H1 (cell line): ENCODE measurements at regions not wholly inside any gene's neighbourhood (a gene's known extent, or its start where the extent isn't known, plus 50 kb on each side); places are given as distances from the start of the nearest gene placed in this dataset.

Experiments used
- CTCF ChIA-PET: fragments of 300-600 bp; sonication (Branson Sonifier 250); formaldehyde crosslinking; loops from one replicate; lab custom pipeline; 2021; ENCODE audit not compliant: partially characterized antibody; lab: Charles Lee
- POLR2A ChIA-PET: fragments of 300-600 bp; sonication (Branson Sonifier 250); formaldehyde crosslinking; loops from one replicate; lab custom pipeline; 2021; ENCODE audit warnings: inconsistent platforms; ENCODE audit not compliant: partially characterized antibody; lab: Charles Lee
- DNase-seq, 2 experiments: peaks; one replicate each; pipeline versions ENCODE4 v3.0.0 to v3.0.0-alpha.2; 2010 to 2022; ENCODE audit warnings: low spot score in 2 of 2, low read depth in 1 of 2, mixed read lengths in 1 of 2
- FAIRE-seq: peaks from 2 replicates; lab custom pipeline; 2011; peaks lifted over from hg19 to GRCh38; lab: Jason Lieb, UNC
- H2AFZ ChIP-seq: 2 replicates; pipeline ENCODE4 v1.8.1; 2012; ENCODE audit warnings: low read length, inconsistent platforms
- H2AK5ac ChIP-seq: 2 replicates; pipeline ENCODE4 v1.6.1; 2013; ENCODE audit warnings: low read depth, low read length
- H2BK120ac ChIP-seq: replicated peaks from 2 replicates; pipeline ENCODE3; 2013; ENCODE audit warnings: low read depth, low read length, inconsistent platforms
- H2BK12ac ChIP-seq: 2 replicates; pipeline ENCODE4 v1.6.1; 2013; ENCODE audit warnings: low read depth, low read length
- H2BK15ac ChIP-seq: 2 replicates; pipeline ENCODE4 v1.6.1; 2013; ENCODE audit warnings: low read length
- H2BK20ac ChIP-seq: 2 replicates; pipeline ENCODE4 v1.6.1; 2013; ENCODE audit warnings: low read length
- H2BK5ac ChIP-seq: 2 replicates; pipeline ENCODE4 v1.6.1; 2013; ENCODE audit warnings: low read depth, low read length
- H3K14ac ChIP-seq: 2 replicates; pipeline ENCODE4 v1.6.1; 2013; ENCODE audit warnings: inconsistent platforms; ENCODE audit not compliant: insufficient read length
- H3K18ac ChIP-seq: 2 replicates; pipeline ENCODE4 v1.6.1; 2013; ENCODE audit warnings: low read length; ENCODE audit errors: extremely low read depth
- H3K23ac ChIP-seq: 2 replicates; pipeline ENCODE4 v1.6.1; 2013; ENCODE audit warnings: inconsistent platforms; ENCODE audit not compliant: insufficient read length
- H3K23me2 ChIP-seq: 2 replicates; pipeline ENCODE4 v1.6.1; 2013; ENCODE audit warnings: low read depth, low read length
- H3K27ac ChIP-seq: 2 replicates; pipeline ENCODE4 v1.6.1; 2011; ENCODE audit warnings: low read depth, low read length, inconsistent platforms
- H3K27me3 ChIP-seq, 4 experiments: replicated peaks in 1 of 4; 1 replicate in 1 of 4; 2 replicates in 3 of 4; pipeline versions ENCODE4 v1.6.1 to v1.8.1; 2011 to 2013; ENCODE audit warnings: low read length in 3 of 4, mild to moderate bottlenecking in 3 of 4, inconsistent platforms in 2 of 4, mixed read lengths in 2 of 4, moderate library complexity in 1 of 4; ENCODE audit not compliant: control insufficient read depth in 3 of 4, insufficient read depth in 3 of 4; ENCODE audit errors: extremely low read depth in 1 of 4
- H3K36me3 ChIP-seq, 4 experiments: 2 replicates each; pipeline versions ENCODE4 v1.6.1 to v1.8.1; 2011 to 2013; ENCODE audit warnings: mild to moderate bottlenecking in 4 of 4, low read length in 3 of 4, moderate library complexity in 2 of 4, control low read depth in 1 of 4, inconsistent platforms in 1 of 4; ENCODE audit not compliant: insufficient read depth in 4 of 4, control insufficient read depth in 2 of 4
- H3K4ac ChIP-seq: replicated peaks from 2 replicates; pipeline ENCODE3; 2013; ENCODE audit warnings: low read length, low read depth, mixed read lengths, inconsistent platforms; ENCODE audit not compliant: insufficient read length
- H3K4me1 ChIP-seq, 4 experiments: replicated peaks in 1 of 4; 1 replicate in 1 of 4; 2 replicates in 3 of 4; pipeline versions ENCODE4 v1.6.1 to v1.8.1; 2011 to 2013; ENCODE audit warnings: low read length in 3 of 4, inconsistent platforms in 2 of 4, mixed read lengths in 1 of 4; ENCODE audit not compliant: insufficient read depth in 4 of 4, control insufficient read depth in 3 of 4
- H3K4me2 ChIP-seq, 2 experiments: 2 replicates each; pipeline versions ENCODE4 v1.6.1 to v1.8.1; 2011 to 2013; ENCODE audit warnings: low read depth in 2 of 2, low read length in 2 of 2, control low read depth in 1 of 2, inconsistent platforms in 1 of 2, mild to moderate bottlenecking in 1 of 2; ENCODE audit not compliant: insufficient read depth in 1 of 2
- H3K4me3 ChIP-seq, 4 experiments: fragments of 200-600, 300-600 bp in 1 of 4; sonication (generic), shearing (Covaris generic), sonication (Bioruptor Twin) in 1 of 4; 2 replicates each; pipeline versions ENCODE4 v1.5.1 to v1.8.1; 2011 to 2016; ENCODE audit warnings: low read length in 4 of 4, low read depth in 3 of 4, control low read depth in 2 of 4, inconsistent platforms in 2 of 4, mild to moderate bottlenecking in 2 of 4, mixed read lengths in 1 of 4, moderate library complexity in 1 of 4; ENCODE audit not compliant: insufficient read depth in 2 of 4; ENCODE audit errors: extremely low read depth in 1 of 4
- H3K56ac ChIP-seq: replicated peaks from 2 replicates; pipeline ENCODE3; 2013; ENCODE audit warnings: low read depth, mild to moderate bottlenecking, mixed read lengths, low read length, inconsistent platforms; ENCODE audit not compliant: insufficient read length
- H3K79me1 ChIP-seq: 2 replicates; pipeline ENCODE4 v1.6.1; 2013; ENCODE audit warnings: low read depth, low read length, control low read depth
- H3K79me2 ChIP-seq, 2 experiments: 2 replicates each; pipeline versions ENCODE4 v1.6.1 to v1.8.1; 2012 to 2013; ENCODE audit warnings: low read length in 2 of 2, mild to moderate bottlenecking in 2 of 2, inconsistent platforms in 1 of 2; ENCODE audit not compliant: insufficient read depth in 2 of 2, control insufficient read depth in 1 of 2
- H3K9ac ChIP-seq, 4 experiments: replicated peaks in 1 of 4; 1 replicate in 1 of 4; 2 replicates in 3 of 4; pipeline versions ENCODE4 v1.6.1 to v1.8.1; 2011 to 2013; ENCODE audit warnings: low read depth in 3 of 4, low read length in 3 of 4, control low read depth in 2 of 4, mild to moderate bottlenecking in 2 of 4, moderate library complexity in 2 of 4, inconsistent platforms in 1 of 4; ENCODE audit errors: extremely low read depth in 1 of 4
- H3K9me3 ChIP-seq, 2 experiments: 2 replicates each; pipeline versions ENCODE4 v1.6.1 to v1.8.1; 2012 to 2013; ENCODE audit warnings: mild to moderate bottlenecking in 2 of 2, moderate library complexity in 2 of 2, control low read depth in 1 of 2, inconsistent platforms in 1 of 2, low read depth in 1 of 2, low read length in 1 of 2, mixed read lengths in 1 of 2; ENCODE audit not compliant: insufficient read depth in 2 of 2
- H4K20me1 ChIP-seq, 2 experiments: replicated peaks in 1 of 2; 2 replicates each; pipeline versions ENCODE3 to v1.8.1; 2011 to 2013; ENCODE audit warnings: inconsistent platforms in 2 of 2, low read length in 2 of 2, mild to moderate bottlenecking in 1 of 2; ENCODE audit not compliant: insufficient read depth in 2 of 2, control insufficient read depth in 1 of 2
- H4K5ac ChIP-seq: 2 replicates; pipeline ENCODE4 v1.6.1; 2013; ENCODE audit warnings: low read length, low read depth, mixed read lengths, inconsistent platforms; ENCODE audit not compliant: insufficient read length
- H4K8ac ChIP-seq: 2 replicates; pipeline ENCODE4 v1.8.0; 2013; ENCODE audit warnings: mild to moderate bottlenecking, moderate library complexity, low read length, inconsistent platforms; ENCODE audit not compliant: insufficient read depth; ENCODE audit errors: extremely low read depth
- H4K91ac ChIP-seq: replicated peaks from 2 replicates; pipeline ENCODE3; 2013; ENCODE audit warnings: low read length, mixed read lengths, inconsistent platforms; ENCODE audit not compliant: insufficient read length
- BRCA1 ChIP-seq: IDR thresholded peaks from 2 replicates; pipeline ENCODE4 v1.6.1; 2012; ENCODE audit warnings: low read depth, low read length, improper control_type of control experiment
- EP300 ChIP-seq, 2 experiments: IDR thresholded peaks; 1 replicate in 1 of 2; 2 replicates in 1 of 2; pipeline ENCODE4 v1.6.1; 2011 to 2012; ENCODE audit warnings: low read depth in 2 of 2, low read length in 2 of 2, mild to moderate bottlenecking in 2 of 2, borderline replicate concordance in 1 of 2, inconsistent platforms in 1 of 2, moderate library complexity in 1 of 2
- GABPA ChIP-seq: IDR thresholded peaks from 2 replicates; pipeline ENCODE4 v1.6.1; 2011; ENCODE audit warnings: mild to moderate bottlenecking, low read length, moderate library complexity, borderline replicate concordance; ENCODE audit not compliant: insufficient read depth
- HDAC6 ChIP-seq: IDR thresholded peaks from one replicate; pipeline ENCODE4 v1.7.1; 2012; ENCODE audit warnings: low read depth, mild to moderate bottlenecking, inconsistent platforms, low read length, moderate library complexity
- SIRT6 ChIP-seq: IDR thresholded peaks from one replicate; pipeline ENCODE4 v1.7.1; 2012; ENCODE audit warnings: low read length, inconsistent platforms
- SIX5 ChIP-seq: IDR thresholded peaks from 2 replicates; pipeline ENCODE4 v1.6.1; 2011; ENCODE audit warnings: mild to moderate bottlenecking, low read depth, low read length
- TBP ChIP-seq: IDR thresholded peaks from 2 replicates; pipeline ENCODE4 v1.6.1; 2011; ENCODE audit warnings: low read depth, low read length, improper control_type of control experiment
- WGBS, 2 experiments: shearing (Covaris generic) in 1 of 2; methylation state at CpG; one replicate each; pipeline versions ENCODE4 v1.1.6 to v1.1.7; 2013 to 2015; ENCODE audit warnings: low lambda C conversion rate in 2 of 2, mixed read lengths in 2 of 2, inconsistent platforms in 1 of 2, low coverage in 1 of 2, missing lambda C conversion rate in 1 of 2; ENCODE audit not compliant: insufficient replicate concordance in 2 of 2, insufficient coverage in 1 of 2, insufficient read length in 1 of 2; ENCODE audit errors: extremely low coverage in 1 of 2, missing lambda C conversion rate in 1 of 2; 5-methylcytosine and 5-hydroxymethylcytosine counted together

DNA sequence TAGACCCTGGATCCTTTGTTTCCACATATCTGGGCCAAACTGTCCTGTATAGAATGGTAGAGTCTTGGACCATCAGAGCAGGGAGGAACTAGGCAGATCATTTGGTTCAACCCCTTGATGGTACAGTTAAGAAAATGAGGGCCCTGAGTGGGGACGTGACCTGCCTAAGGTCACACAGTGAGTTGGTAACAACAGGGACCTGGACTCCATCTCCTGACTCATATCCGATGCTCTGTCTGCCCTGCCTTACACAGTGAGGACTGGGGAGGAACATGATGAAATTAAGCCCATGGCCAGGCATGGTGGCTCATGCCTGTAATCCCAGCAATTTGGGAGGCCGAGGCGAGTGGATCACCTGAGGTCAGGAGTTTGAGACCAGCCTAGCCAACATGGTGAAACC, 440.2 kb downstream of the PTPRU start:
- no peak overlapping the region for H3K18ac ChIP-seq
- no peak overlapping the region for H2BK5ac ChIP-seq
- H3K9ac ChIP-seq, result no peak overlapping the region
- H4K91ac ChIP-seq, result no peak overlapping the region
- no peak overlapping the region for H3K23ac ChIP-seq
- H3K4ac ChIP-seq, result no peak overlapping the region
- H3K79me2 ChIP-seq, result no peaks in the 10 kb centered on the region
- H3K14ac ChIP-seq, result no peak overlapping the region
- no peaks in the 10 kb centered on the region for H3K27me3 ChIP-seq
- H3K4me3 ChIP-seq, result no peak overlapping the region
- 82% methylated on average over 4 of the region's 4 CpGs; no CpG with 5 or more reads in 1 of the 2 experiments for WGBS, 2 experiments
- H3K56ac ChIP-seq, result no peak overlapping the region
- H3K36me3 ChIP-seq, result no peaks in the 10 kb centered on the region
- H3K9me3 ChIP-seq, result peaks cover 0 to 5% of the 10 kb centered on the region in 2 experiments; a peak in 1 of 4 replicates
- H4K8ac ChIP-seq, result no peak overlapping the region
- TF ChIP-seq SIRT6 (no peak), HDAC6 (no peak), TBP (no peak), EP300 (IDR thresholded peaks at IDR 0.05; ENCODE audit: borderline replicate concordance in 1 of 2, low read depth in 2 of 2, low read length in 2 of 2) (no peak), GABPA (no peak), SIX5 (no peak), BRCA1 (no peak)
- TF ChIP-seq, all 59 proteins: peak for 0
- ChIA-PET POLR2A (no interaction called here), CTCF (no interaction called here)
- Histone ChIP-seq H2AFZ (no peak overlapping the region), H2BK20ac (no peak overlapping the region), H3K4me1 (no peaks in the 10 kb centered on the region), H4K20me1 (no peaks in the 10 kb centered on the region), H3K79me1 (no peaks in the 10 kb centered on the region), H2BK12ac (no peak overlapping the region), H2AK5ac (no peak overlapping the region), H3K27ac (no peak overlapping the region), H3K23me2 (no peaks in the 10 kb centered on the region), H3K4me2 (no peak overlapping the region), H4K5ac (no peak overlapping the region), H2BK15ac (no peak overlapping the region), H2BK120ac (no peak overlapping the region)
- no peak for FAIRE-seq
- no peak for DNase-seq
